ENCODE measurements at regions not wholly inside any gene's neighbourhood (a gene's known extent, or its start where the extent isn't known, plus 50 kb on each side); places are given as distances from the start of the nearest gene placed in this dataset.
A peak's percentile ranks its signal among the peaks of the same experiment; 100 is the strongest.

DNA sequence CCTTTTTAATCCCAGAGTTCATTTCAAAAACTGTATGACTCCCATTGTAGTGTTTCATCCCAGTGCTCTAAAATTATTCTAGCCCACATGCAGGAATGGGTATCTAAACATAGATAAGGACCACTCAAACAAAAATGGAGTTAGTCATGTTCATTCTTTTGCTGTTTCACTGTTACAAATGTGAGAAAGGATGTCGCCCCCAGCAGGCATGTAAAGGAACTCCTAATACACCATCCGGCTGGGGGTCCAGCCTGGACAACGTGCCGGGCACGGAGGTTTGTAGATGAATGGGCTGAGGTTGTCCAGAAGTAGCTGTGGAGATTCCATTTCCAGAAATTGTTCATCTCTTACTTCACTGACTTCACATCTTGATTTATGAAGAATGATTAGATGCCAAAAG is 101.9 kb upstream of the RAB12 start:
- TF ChIP-seq POLR2A (IDR thresholded peaks at IDR 0.05) = no peak
- TF ChIP-seq POLR2AphosphoS5 (IDR thresholded peaks at IDR 0.05) = no peak
- TF ChIP-seq, protein P1, sequence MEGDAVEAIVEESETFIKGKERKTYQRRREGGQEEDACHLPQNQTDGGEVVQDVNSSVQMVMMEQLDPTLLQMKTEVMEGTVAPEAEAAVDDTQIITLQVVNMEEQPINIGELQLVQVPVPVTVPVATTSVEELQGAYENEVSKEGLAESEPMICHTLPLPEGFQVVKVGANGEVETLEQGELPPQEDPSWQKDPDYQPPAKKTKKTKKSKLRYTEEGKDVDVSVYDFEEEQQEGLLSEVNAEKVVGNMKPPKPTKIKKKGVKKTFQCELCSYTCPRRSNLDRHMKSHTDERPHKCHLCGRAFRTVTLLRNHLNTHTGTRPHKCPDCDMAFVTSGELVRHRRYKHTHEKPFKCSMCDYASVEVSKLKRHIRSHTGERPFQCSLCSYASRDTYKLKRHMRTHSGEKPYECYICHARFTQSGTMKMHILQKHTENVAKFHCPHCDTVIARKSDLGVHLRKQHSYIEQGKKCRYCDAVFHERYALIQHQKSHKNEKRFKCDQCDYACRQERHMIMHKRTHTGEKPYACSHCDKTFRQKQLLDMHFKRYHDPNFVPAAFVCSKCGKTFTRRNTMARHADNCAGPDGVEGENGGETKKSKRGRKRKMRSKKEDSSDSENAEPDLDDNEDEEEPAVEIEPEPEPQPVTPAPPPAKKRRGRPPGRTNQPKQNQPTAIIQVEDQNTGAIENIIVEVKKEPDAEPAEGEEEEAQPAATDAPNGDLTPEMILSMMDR (IDR thresholded peaks at IDR 0.05 in 8 of 11, conservative IDR thresholded peaks at IDR 0.05 in 3 of 11) = peak in 5 of 11 experiments; percentile 9 to 32 (median 15)
